Right renal pelvis (tissue), 4 donors: ENCODE measurements at regions not wholly inside any gene's neighbourhood (a gene's known extent, or its start where the extent isn't known, plus 50 kb on each side); places are given as distances from the start of the nearest gene placed in this dataset.
"Not testable (repeated sequence)": the region's sequence is repeated elsewhere in the genome, so short reads cannot be mapped to it uniquely, and the experiment has no call there.

Experiments used
- DNase-seq, 4 donors: peaks; one replicate each; pipeline ENCODE4 v3.0.0-alpha.2; 2013; ENCODE audit warnings: low read depth in 4 of 4, low spot score in 3 of 4, missing footprints in 1 of 4

GRCh38 chr13:22893204-22893603, 287.6 kb upstream of the SGCG start:
- no peak for DNase-seq

DNA sequence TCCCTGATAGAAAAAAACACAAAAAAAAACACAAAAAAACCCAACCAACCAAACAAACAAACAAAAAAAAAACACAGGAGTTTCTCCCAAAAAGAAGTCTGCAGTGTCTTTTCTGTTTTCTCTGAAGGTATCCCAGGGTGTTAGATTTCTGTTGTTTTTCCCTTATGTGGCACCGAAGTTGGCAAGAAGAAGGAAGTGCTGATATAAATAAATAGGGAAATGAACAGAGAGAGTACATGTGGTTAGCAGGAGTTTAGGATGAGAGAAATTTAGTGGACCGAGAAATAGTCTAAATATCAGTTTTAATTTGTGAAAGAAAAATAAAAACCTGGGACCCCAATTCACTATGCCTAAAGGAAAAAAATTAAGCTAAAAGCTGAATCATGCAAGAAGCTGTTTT, 287.0 kb upstream of the SGCG start:
- DNase-seq, result no peak

- DNase-seq, result no peak
Observed at GRCh38 chr13:22897571-22898314, 283.0 kb upstream of the SGCG start.

- not testable (repeated sequence) for DNase-seq
Observed at GRCh38 chr13:22900416-22900951, 280.3 kb upstream of the SGCG start.

- DNase-seq, result no peak
Observed at GRCh38 chr13:22903301-22903700, 277.5 kb upstream of the SGCG start.

DNA sequence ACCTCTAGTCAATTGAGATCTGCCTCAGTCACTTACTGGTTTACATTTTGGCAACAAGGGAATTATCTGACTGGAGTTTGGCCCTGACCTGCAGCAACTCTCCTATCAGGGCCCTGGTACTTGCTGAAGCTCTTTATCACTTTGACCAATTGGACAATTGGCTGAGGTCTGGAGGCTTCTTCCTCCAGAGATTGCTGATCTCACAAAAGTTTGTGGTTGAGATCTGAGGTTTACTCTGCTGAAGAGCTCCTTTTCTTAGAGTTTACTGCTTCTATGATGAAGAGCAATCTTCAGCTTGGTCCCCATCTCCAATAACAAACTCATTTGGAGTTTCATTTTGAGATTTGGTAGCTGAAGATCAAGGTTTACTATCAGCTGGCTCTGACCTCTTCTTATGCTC, 276.9 kb upstream of the SGCG start:
- DNase-seq, result no peak

DNA sequence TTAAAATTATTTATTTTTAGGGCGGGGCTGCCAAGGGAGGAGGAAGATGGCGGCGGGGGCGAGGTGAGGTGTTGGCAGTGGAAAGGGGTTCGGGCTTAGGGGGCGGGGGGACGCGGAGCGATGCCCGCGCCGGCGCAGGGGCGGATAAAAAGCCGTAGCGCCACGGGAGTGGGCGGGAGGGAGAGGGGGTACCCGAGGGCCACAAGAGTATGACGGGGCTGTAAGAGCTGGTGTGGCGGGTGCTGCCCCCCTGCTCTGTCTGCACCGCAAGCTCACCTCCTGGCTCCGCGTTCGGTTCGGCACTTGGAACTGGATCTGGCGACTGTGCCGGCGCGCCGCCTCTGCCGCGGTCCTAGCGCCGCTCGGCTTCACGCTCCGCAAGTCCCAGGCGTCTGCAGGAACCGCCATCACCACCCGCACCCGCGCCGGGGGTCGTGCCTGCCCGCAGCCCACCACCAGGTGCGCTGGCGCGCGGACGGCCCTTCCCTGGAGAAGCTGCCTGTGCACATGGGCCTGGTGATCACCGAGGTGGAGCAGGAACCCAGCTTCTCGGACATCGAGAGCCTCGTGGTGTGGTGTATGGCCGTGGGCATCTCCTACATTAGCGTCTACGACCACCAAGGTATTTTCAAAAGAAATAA, 265.2 kb upstream of the SGCG start:
- peak in 2 of 4 donors; percentile 51 for DNase-seq

DNA sequence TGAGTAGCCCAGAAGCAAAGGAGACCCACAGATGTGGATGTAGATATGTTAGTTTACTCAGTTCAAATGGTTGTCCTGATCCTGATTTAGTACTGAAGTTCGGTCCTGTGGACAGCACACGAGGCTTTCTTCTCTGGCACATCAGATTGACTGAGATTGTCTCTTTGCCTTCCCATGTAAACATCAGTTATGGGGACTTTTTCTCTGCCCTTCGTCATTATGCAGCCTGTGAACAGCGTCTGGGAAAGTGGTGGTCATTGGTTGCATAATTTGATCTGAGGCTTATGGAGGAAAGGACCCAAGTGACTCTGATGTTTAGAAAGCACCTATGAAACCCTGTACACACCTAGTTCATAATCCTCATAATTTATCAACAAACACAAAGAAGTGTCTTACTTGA, 264.5 kb upstream of the SGCG start:
- DNase-seq, result not testable (repeated sequence)

- peak in 3 of 4 donors; percentile 35 to 61 (median 44) for DNase-seq
Observed at GRCh38 chr13:22925881-22926747, 254.7 kb upstream of the SGCG start.

- no peak for DNase-seq
Observed at GRCh38 chr13:22926748-22927400, 253.9 kb upstream of the SGCG start.

DNA sequence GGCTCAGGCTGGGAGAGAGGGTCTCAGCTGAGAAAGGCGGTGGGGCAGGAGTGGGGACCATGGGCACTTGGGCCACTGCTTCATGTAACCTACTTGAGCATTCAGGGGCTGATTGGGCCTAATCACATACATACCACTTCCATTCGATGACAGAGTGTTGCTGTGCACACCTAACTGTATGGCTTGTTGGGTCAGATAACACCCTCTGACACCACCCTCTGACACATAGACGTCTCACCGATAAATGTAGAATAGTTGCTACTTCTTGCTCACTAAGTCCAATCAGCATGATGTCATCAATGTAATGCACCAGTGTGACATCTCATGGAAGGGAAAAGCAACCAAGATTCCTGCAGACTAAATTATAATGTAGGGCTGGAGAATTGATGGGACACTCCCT, 252.9 kb upstream of the SGCG start:
- DNase-seq, result not testable (repeated sequence)

GRCh38 chr13:22929381-22930126, 251.2 kb upstream of the SGCG start:
- no peak for DNase-seq

GRCh38 chr13:22931576-22931975, 249.2 kb upstream of the SGCG start:
- no peak for DNase-seq

DNA sequence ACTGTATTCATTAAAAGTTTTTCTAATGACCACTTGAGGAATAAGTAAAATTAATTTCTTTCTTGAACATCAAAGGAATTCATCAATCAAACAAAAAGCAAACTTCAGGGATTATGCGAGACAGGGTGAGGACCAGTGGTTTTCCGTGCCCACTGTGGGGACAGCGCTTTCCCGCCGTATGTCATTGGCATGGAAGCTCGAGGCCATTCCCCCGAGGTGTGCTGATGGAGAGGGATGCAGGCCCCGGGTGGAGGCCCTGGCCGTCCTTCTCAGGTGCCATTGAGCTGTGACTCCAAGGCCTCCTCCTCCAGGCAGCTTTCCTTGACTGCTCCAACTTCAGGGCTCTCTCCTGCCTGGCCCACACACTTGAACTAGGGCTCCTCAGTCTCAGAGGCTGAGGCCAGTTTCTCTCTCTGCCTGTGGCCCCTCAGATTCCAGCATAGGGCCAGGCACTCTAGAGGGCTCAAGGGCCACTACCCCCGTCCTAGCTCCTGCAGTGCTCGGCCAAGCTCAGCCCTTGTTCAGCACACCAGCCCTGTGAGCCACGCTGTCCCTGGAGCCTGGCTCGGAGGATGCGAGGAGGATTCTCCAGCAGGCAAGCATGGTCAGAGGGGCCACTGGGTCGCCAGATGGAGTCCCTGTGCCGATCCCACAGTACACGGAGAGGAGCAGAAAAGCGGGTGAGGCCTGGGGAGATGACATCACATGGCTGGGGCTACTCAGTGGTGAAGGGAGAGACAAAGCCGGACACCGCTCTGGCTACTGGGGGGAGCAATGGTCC, 248.0 kb upstream of the SGCG start:
- not testable (repeated sequence) for DNase-seq

- no peak for DNase-seq
Observed at GRCh38 chr13:22933571-22934181, 247.1 kb upstream of the SGCG start.

DNA sequence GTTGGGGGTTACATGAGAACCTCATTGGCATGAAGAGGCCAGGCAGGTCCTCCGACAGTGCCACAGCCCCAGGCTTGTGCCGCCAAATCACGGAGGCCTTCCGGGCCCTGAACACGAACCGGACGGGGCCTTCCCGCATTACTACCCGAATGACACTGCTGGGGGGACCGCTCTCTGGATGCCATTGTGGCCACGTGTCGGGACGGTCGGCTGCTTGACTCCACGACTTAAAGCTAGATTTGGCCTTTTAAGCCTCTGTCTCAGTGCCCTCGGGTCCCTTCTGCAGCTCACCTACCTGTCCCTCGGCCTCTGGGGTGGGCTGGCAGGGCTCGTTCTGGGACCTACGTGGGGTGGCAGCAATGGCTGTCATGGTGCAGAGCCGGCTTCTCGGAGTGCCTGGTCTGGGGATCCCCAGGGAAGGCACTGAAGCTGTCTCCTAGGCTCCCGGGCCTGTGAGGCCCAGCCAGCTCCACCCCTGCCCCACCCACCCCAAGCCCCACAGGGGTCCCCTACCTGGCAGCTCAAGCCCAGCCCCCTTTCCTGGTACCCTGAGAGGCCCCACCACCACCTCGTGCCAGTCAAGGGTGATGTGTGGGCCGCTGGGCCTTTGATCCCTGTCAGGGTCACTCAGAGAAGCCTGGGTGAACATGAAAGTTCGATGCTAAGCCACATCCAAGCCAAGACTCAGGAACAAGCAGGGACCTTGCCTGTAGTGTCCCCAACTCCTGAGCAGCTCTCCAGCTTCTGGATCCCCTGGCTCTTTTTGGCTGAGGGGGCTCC, 245.8 kb upstream of the SGCG start:
- no peak for DNase-seq

GRCh38 chr13:22936228-22936627, 244.6 kb upstream of the SGCG start:
- DNase-seq, result no peak

GRCh38 chr13:22937241-22937640, 243.5 kb upstream of the SGCG start:
- DNase-seq, result no peak
